Endodermal cell (in vitro differentiated cells): ENCODE measurements at regions not wholly inside any gene's neighbourhood (a gene's known extent, or its start where the extent isn't known, plus 50 kb on each side); places are given as distances from the start of the nearest gene placed in this dataset.

Experiments
- DNase-seq: peaks from one replicate; pipeline ENCODE4 v3.0.0-alpha.2; 2017
- H3K27ac ChIP-seq: 2 replicates; pipeline ENCODE4 v1.5.1; 2013; ENCODE audit warnings: mild to moderate bottlenecking, low read depth, low read length, moderate library complexity
- H3K27me3 ChIP-seq: 2 replicates; pipeline ENCODE4 v1.6.1; 2013; ENCODE audit warnings: mild to moderate bottlenecking, low read length, moderate library complexity; ENCODE audit not compliant: insufficient read depth, control insufficient read depth, poor library complexity, severe bottlenecking
- H3K36me3 ChIP-seq: 2 replicates; pipeline ENCODE4 v1.7.0; 2013; ENCODE audit warnings: mild to moderate bottlenecking, low read length, moderate library complexity; ENCODE audit not compliant: control insufficient read depth, insufficient read depth
- H3K4me1 ChIP-seq: one replicate; pipeline ENCODE4 v1.7.0; 2013; ENCODE audit warnings: low read length; ENCODE audit not compliant: control insufficient read depth, insufficient read depth
- H3K4me3 ChIP-seq: 2 replicates; pipeline ENCODE4 v1.5.1; 2013; ENCODE audit warnings: mild to moderate bottlenecking, low read length, moderate library complexity
- H3K9ac ChIP-seq: 2 replicates; pipeline ENCODE4 v1.6.1; 2013; ENCODE audit warnings: mild to moderate bottlenecking, low read length, moderate library complexity; ENCODE audit not compliant: poor library complexity, severe bottlenecking; ENCODE audit errors: extremely low read depth
- H3K9me3 ChIP-seq: 2 replicates; pipeline ENCODE4 v1.6.1; 2013; ENCODE audit warnings: mild to moderate bottlenecking, low read length, moderate library complexity; ENCODE audit not compliant: control insufficient read depth
- H3K27ac Mint-ChIP-seq: 2 replicates; pipeline ENCODE4 v1.8.0; 2020; ENCODE audit warnings: mixed read lengths
- H3K27me3 Mint-ChIP-seq: 2 replicates; pipeline ENCODE4 v1.8.0; 2021; ENCODE audit warnings: mild to moderate bottlenecking, mixed read lengths; ENCODE audit not compliant: insufficient read depth
- H3K36me3 Mint-ChIP-seq: 2 replicates; pipeline ENCODE4 v1.8.0; 2020; ENCODE audit warnings: low read depth, mixed read lengths
- H3K4me1 Mint-ChIP-seq: 2 replicates; pipeline ENCODE4 v1.8.0; 2020; ENCODE audit warnings: mixed read lengths
- H3K4me3 Mint-ChIP-seq: 2 replicates; pipeline ENCODE4 v1.8.0; 2020; ENCODE audit warnings: mild to moderate bottlenecking, moderate library complexity, mixed read lengths
- H3K9me3 Mint-ChIP-seq: 2 replicates; pipeline ENCODE4 v1.8.0; 2020; ENCODE audit warnings: mild to moderate bottlenecking, mixed read lengths
- CTCF ChIP-seq: fragments of 200-600 bp; sonication (generic); conservative IDR thresholded peaks from 2 replicates; pipeline ENCODE4 v1.5.0; 2021; ENCODE audit warnings: antibody characterized with exemption, mild to moderate bottlenecking
- WGBS, 2 experiments: methylation state at CpG; one replicate each; pipeline versions ENCODE4 v1.1.5 to v1.1.7; 2013; ENCODE audit warnings: missing lambda C conversion rate in 2 of 2, mixed read lengths in 1 of 2; ENCODE audit not compliant: insufficient coverage in 1 of 2, insufficient read length in 1 of 2; 5-methylcytosine and 5-hydroxymethylcytosine counted together

DNA sequence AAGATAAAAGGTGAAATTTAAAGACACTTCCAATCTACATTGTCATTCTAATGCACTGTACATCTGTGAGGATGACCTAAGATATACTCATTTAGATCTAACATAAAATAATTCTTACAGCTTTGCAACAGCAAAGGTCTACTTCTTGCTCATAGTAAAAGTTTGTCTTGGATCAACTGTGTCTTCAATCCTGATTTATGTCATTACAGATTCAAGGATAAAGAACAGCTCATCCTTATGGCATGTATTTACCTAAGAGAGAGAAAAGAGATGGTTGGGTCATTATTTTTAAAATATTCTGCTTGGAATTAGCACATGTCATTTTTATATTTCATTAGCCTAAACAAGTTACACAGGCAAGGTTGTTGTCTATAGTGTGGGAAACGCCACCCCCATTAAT lies 2193.1 kb downstream of the PCDH9 start:
- Mint-ChIP-seq H3K9me3 (no peaks in the 10 kb centered on the region), H3K4me1 (no peaks in the 10 kb centered on the region), H3K4me3 (no peak overlapping the region), H3K36me3 (no peaks in the 10 kb centered on the region), H3K27me3 (no peaks in the 10 kb centered on the region), H3K27ac (no peak overlapping the region)
- Histone ChIP-seq H3K9me3 (no peaks in the 10 kb centered on the region), H3K36me3 (no peaks in the 10 kb centered on the region), H3K4me3 (no peak overlapping the region), H3K4me1 (no peaks in the 10 kb centered on the region), H3K9ac (no peak overlapping the region), H3K27ac (no peak overlapping the region), H3K27me3 (no peaks in the 10 kb centered on the region)
- TF ChIP-seq CTCF: no peak
- 100% methylated on average over 1 of the region's 1 CpG; no CpG with 5 or more reads in 1 of the 2 experiments for WGBS, 2 experiments
- DNase-seq: no peak

GRCh38 chr13:65035302-65035701 lies 2194.8 kb downstream of the PCDH9 start:
- Histone ChIP-seq H3K36me3 (no peaks in the 10 kb centered on the region), H3K4me3 (no peak overlapping the region), H3K9ac (no peak overlapping the region), H3K9me3 (no peaks in the 10 kb centered on the region), H3K27me3 (no peaks in the 10 kb centered on the region), H3K27ac (no peak overlapping the region), H3K4me1 (no peaks in the 10 kb centered on the region)
- Mint-ChIP-seq H3K27ac (no peak overlapping the region), H3K27me3 (no peaks in the 10 kb centered on the region), H3K4me1 (no peaks in the 10 kb centered on the region), H3K9me3 (no peaks in the 10 kb centered on the region), H3K4me3 (no peak overlapping the region), H3K36me3 (no peaks in the 10 kb centered on the region)
- no peak for TF ChIP-seq CTCF
- DNase-seq: no peak

DNA sequence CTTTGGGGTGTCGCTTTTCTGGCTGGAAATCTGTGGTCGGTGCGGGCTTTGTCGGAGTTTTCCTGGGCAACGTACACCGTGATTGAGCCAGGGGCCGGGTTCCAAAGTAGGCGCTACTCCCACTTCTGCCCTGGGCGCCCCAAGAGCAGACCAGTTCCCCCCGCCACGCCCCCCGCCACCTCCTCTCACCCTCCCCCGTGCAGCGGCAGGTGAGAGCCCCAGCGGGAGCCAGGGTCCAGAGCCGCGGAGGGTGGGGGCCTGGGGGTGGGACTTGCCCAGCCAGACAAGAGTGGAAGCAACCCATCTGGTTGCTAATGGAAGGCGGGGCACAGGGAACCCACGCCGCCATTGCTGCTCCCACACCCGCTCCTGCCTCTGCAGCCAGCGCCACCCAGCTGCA lies 2195.9 kb downstream of the PCDH9 start:
- no peaks in the 10 kb centered on the region for H3K9me3 Mint-ChIP-seq
- no peaks in the 10 kb centered on the region for H3K27me3 Mint-ChIP-seq
- H3K27ac Mint-ChIP-seq: no peak overlapping the region
- Histone ChIP-seq H3K27ac (no peak overlapping the region), H3K4me3 (no peak overlapping the region), H3K36me3 (no peaks in the 10 kb centered on the region), H3K9ac (no peak overlapping the region), H3K9me3 (no peaks in the 10 kb centered on the region), H3K4me1 (no peaks in the 10 kb centered on the region), H3K27me3 (no peaks in the 10 kb centered on the region)
- WGBS, 2 experiments: 98 to 100% methylated on average over 2 to 22 of the region's 22 CpGs
- H3K4me3 Mint-ChIP-seq: no peak overlapping the region
- no peaks in the 10 kb centered on the region for H3K4me1 Mint-ChIP-seq
- DNase-seq: no peak
- no peaks in the 10 kb centered on the region for H3K36me3 Mint-ChIP-seq
- no peak for TF ChIP-seq CTCF
